B cell (primary cell): ENCODE measurements at regions not wholly inside any gene's neighbourhood (a gene's known extent, or its start where the extent isn't known, plus 50 kb on each side); places are given as distances from the start of the nearest gene placed in this dataset.

Experiments
- ATAC-seq: fragments of 200-7000 bp; cut with Tn5 transposase; one replicate; pipeline ENCODE4 v1.10.0; 2021; ENCODE audit warnings: low read depth, mild to moderate bottlenecking, moderate number of reproducible peaks, moderate library complexity
- CTCF ChIA-PET: fragments of 350-600 bp; sonication (Branson Sonifier 250); formaldehyde crosslinking; loops from one replicate; lab custom pipeline; 2021; ENCODE audit warnings: antibody characterized with exemption, inconsistent platforms; lab: Charles Lee
- POLR2A ChIA-PET: fragments of 350-600 bp; sonication (Branson Sonifier 250); formaldehyde crosslinking; loops from one replicate; lab custom pipeline; 2021; ENCODE audit warnings: antibody characterized with exemption; lab: Charles Lee
- DNase-seq: peaks from one replicate; pipeline ENCODE4 v3.0.0; 2013
- H2AFZ ChIP-seq: 2 replicates; pipeline ENCODE4 v1.6.1; 2012; ENCODE audit warnings: mild to moderate bottlenecking, low read depth, low read length; ENCODE audit not compliant: insufficient read depth, poor library complexity, severe bottlenecking
- H3K27ac ChIP-seq, 2 donors: 1 replicate in 1 of 2; 2 replicates in 1 of 2; pipeline ENCODE4 v1.5.1; 2012 to 2013; ENCODE audit warnings: low read length in 2 of 2, mild to moderate bottlenecking in 2 of 2, moderate library complexity in 1 of 2
- H3K27me3 ChIP-seq, 4 experiments: fragments of 200-600 bp in 1 of 4; sonication (generic) in 1 of 4; replicated peaks in 1 of 4; 1 replicate in 2 of 4; 2 replicates in 2 of 4; pipeline versions ENCODE4 v1.6.1 to v1.7.0; 2013 to 2016; ENCODE audit warnings: low read length in 3 of 4, mild to moderate bottlenecking in 2 of 4, mixed read lengths in 1 of 4, moderate library complexity in 1 of 4; ENCODE audit not compliant: insufficient read depth in 4 of 4, control insufficient read depth in 3 of 4; ENCODE audit errors: control extremely low read depth in 1 of 4
- H3K36me3 ChIP-seq, 2 experiments: replicated peaks in 1 of 2; 1 replicate in 1 of 2; 2 replicates in 1 of 2; pipeline versions ENCODE4 v1.6.1 to v1.7.1; 2013; ENCODE audit warnings: low read length in 1 of 2; ENCODE audit not compliant: insufficient read depth in 2 of 2, control insufficient read depth in 1 of 2; ENCODE audit errors: control extremely low read depth in 1 of 2, extremely low read depth in 1 of 2
- H3K4me1 ChIP-seq, 2 donors: fragments of 200-600 bp in 1 of 2; sonication (generic) in 1 of 2; 1 replicate in 1 of 2; 2 replicates in 1 of 2; pipeline versions ENCODE4 v1.5.1 to v1.6.1; 2013 to 2017; ENCODE audit warnings: low read length in 2 of 2; ENCODE audit not compliant: control insufficient read depth in 2 of 2, insufficient read depth in 2 of 2
- H3K4me2 ChIP-seq: replicated peaks from 2 replicates; pipeline ENCODE3; 2012; ENCODE audit warnings: mild to moderate bottlenecking, low read depth, low read length; ENCODE audit not compliant: poor library complexity, severe bottlenecking
- H3K4me3 ChIP-seq, 5 experiments: fragments of 200-600 bp in 1 of 5; sonication (generic) in 1 of 5; 1 replicate in 3 of 5; 2 replicates in 2 of 5; pipeline versions ENCODE4 v1.5.1 to v1.7.0; 2011 to 2016; ENCODE audit warnings: low read length in 4 of 5, mild to moderate bottlenecking in 4 of 5, low read depth in 2 of 5, control low read depth in 1 of 5, moderate library complexity in 1 of 5; ENCODE audit not compliant: insufficient read depth in 1 of 5; ENCODE audit errors: control extremely low read depth in 1 of 5, extremely low read depth in 1 of 5
- H3K79me2 ChIP-seq: fragments of 200-600 bp; sonication (generic); one replicate; pipeline ENCODE4 v1.6.0; 2016; ENCODE audit warnings: low read length; ENCODE audit not compliant: control insufficient read depth, insufficient read depth
- H3K9ac ChIP-seq: fragments of 200-600 bp; sonication (generic); 2 replicates; pipeline ENCODE4 v1.6.1; 2017; ENCODE audit warnings: mild to moderate bottlenecking, low read length, moderate library complexity
- H3K9me3 ChIP-seq, 3 donors: one replicate each; pipeline versions ENCODE4 v1.6.1 to v1.7.1; 2013; ENCODE audit warnings: low read length in 2 of 3; ENCODE audit not compliant: control insufficient read depth in 2 of 3, insufficient read depth in 1 of 3; ENCODE audit errors: control extremely low read depth in 1 of 3
- H4K20me1 ChIP-seq: 2 replicates; pipeline ENCODE4 v1.6.0; 2012; ENCODE audit warnings: mild to moderate bottlenecking, low read length; ENCODE audit not compliant: insufficient read depth, control insufficient read depth, poor library complexity, severe bottlenecking
- H3K27ac Mint-ChIP-seq: one replicate; pipeline ENCODE4 v1.8.0; 2021; ENCODE audit warnings: mixed read lengths
- H3K27me3 Mint-ChIP-seq: one replicate; pipeline ENCODE4 v1.8.0; 2021; ENCODE audit warnings: mixed read lengths
- H3K4me1 Mint-ChIP-seq: one replicate; pipeline ENCODE4 v1.8.0; 2021; ENCODE audit warnings: mixed read lengths
- H3K4me3 Mint-ChIP-seq: one replicate; pipeline ENCODE4 v1.8.0; 2021; ENCODE audit warnings: mixed read lengths
- H3K9me3 Mint-ChIP-seq: one replicate; pipeline ENCODE4 v1.8.0; 2022; ENCODE audit warnings: mixed read lengths; ENCODE audit not compliant: insufficient read depth
- EZH2 ChIP-seq: IDR thresholded peaks from 2 replicates; pipeline ENCODE4 v1.6.1; 2012; ENCODE audit warnings: borderline replicate concordance, low read depth, mild to moderate bottlenecking, moderate library complexity, low read length; ENCODE audit not compliant: insufficient read depth, poor library complexity, severe bottlenecking
- whole genome bisulfite sequencing: methylation state at CpG from one replicate; pipeline ENCODE4 v1.1.5; 2013; ENCODE audit warnings: missing lambda C conversion rate; ENCODE audit not compliant: insufficient coverage; 5-methylcytosine and 5-hydroxymethylcytosine counted together
- intact Hi-C: fragments of 100-400 bp; cut with micrococcal nuclease; formaldehyde crosslinking; loops from one replicate; pipeline ENCODE4 v1.10.0; 2022
- TF ChIP-seq, protein P1 (sequence below): fragments of 200-600 bp; IDR thresholded peaks from one replicate; pipeline ENCODE4 v1.8.0; 2022; ENCODE audit warnings: antibody characterized with exemption, mild to moderate bottlenecking

- no peak overlapping the region for H2AFZ ChIP-seq
- no peaks in the 10 kb centered on the region for H3K79me2 ChIP-seq
- intact Hi-C loops = no loop called here
- Mint-ChIP-seq H3K9me3 (peaks cover 3% of the 10 kb centered on the region), H3K4me1 (no peaks in the 10 kb centered on the region), H3K4me3 (no peak overlapping the region), H3K27ac (no peak overlapping the region), H3K27me3 (no peaks in the 10 kb centered on the region)
- H3K4me2 ChIP-seq = no peak overlapping the region
- no CpG with 5 or more reads among the region's 1 CpG for WGBS
- peaks cover 1 to 14% (median 3%) of the 10 kb centered on the region in 3 donors for H3K9me3 ChIP-seq
- no peak for ATAC-seq
- POLR2A ChIA-PET = no interaction called here
- DNase-seq = no peak
- H3K4me1 ChIP-seq = no peaks in the 10 kb centered on the region
- no peak overlapping the region for H3K9ac ChIP-seq
- H4K20me1 ChIP-seq = no peaks in the 10 kb centered on the region
- H3K27ac ChIP-seq = no peak overlapping the region
- no peaks in the 10 kb centered on the region for H3K27me3 ChIP-seq
- CTCF ChIA-PET = no interaction called here
- no peak overlapping the region for H3K4me3 ChIP-seq
- no peaks in the 10 kb centered on the region for H3K36me3 ChIP-seq
- TF ChIP-seq, protein P1, sequence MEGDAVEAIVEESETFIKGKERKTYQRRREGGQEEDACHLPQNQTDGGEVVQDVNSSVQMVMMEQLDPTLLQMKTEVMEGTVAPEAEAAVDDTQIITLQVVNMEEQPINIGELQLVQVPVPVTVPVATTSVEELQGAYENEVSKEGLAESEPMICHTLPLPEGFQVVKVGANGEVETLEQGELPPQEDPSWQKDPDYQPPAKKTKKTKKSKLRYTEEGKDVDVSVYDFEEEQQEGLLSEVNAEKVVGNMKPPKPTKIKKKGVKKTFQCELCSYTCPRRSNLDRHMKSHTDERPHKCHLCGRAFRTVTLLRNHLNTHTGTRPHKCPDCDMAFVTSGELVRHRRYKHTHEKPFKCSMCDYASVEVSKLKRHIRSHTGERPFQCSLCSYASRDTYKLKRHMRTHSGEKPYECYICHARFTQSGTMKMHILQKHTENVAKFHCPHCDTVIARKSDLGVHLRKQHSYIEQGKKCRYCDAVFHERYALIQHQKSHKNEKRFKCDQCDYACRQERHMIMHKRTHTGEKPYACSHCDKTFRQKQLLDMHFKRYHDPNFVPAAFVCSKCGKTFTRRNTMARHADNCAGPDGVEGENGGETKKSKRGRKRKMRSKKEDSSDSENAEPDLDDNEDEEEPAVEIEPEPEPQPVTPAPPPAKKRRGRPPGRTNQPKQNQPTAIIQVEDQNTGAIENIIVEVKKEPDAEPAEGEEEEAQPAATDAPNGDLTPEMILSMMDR = no peak
- TF ChIP-seq EZH2 = no peak
Observed at GRCh38 chr4:62490635-62491034, 1290.5 kb downstream of the ADGRL3 start.

- no peaks in the 10 kb centered on the region for H3K4me1 ChIP-seq
- no peak overlapping the region for H3K27ac Mint-ChIP-seq
- CTCF ChIA-PET = no interaction called here
Observed at GRCh38 chr4:62487016-62487415, 1286.9 kb downstream of the ADGRL3 start.

More at GRCh38 chr4:62487016-62487415, 1286.9 kb downstream of the ADGRL3 start:
- Histone ChIP-seq H3K27ac (no peak overlapping the region), H3K9ac (no peak overlapping the region), H3K36me3 (no peaks in the 10 kb centered on the region), H3K4me3 (no peak overlapping the region), H3K79me2 (no peaks in the 10 kb centered on the region), H3K9me3 (peaks cover 0 to 4% (median 1%) of the 10 kb centered on the region in 3 donors), H4K20me1 (no peaks in the 10 kb centered on the region), H3K27me3 (no peaks in the 10 kb centered on the region), H3K4me2 (no peak overlapping the region), H2AFZ (no peak overlapping the region)
- Mint-ChIP-seq H3K27me3 (no peaks in the 10 kb centered on the region), H3K4me1 (no peaks in the 10 kb centered on the region), H3K9me3 (peaks cover 3% of the 10 kb centered on the region), H3K4me3 (no peak overlapping the region)
- DNase-seq = no peak
- 89% methylated on average over 1 of the region's 1 CpG for WGBS
- no peak for ATAC-seq
- POLR2A ChIA-PET = no interaction called here
- intact Hi-C loops = no loop called here
- TF ChIP-seq, protein P1 = no peak
- no peak for TF ChIP-seq EZH2
